ENCODE measurements at regions not wholly inside any gene's neighbourhood (a gene's known extent, or its start where the extent isn't known, plus 50 kb on each side); places are given as distances from the start of the nearest gene placed in this dataset.
A peak's percentile ranks its signal among the peaks of the same experiment; 100 is the strongest.

GRCh38 chr5:146394486-146394885 is 52.6 kb upstream of the TCERG1 start:
- no peak overlapping the region for H3K27ac ChIP-seq (ENCODE audit: low read depth in 2 of 2, low read length in 2 of 2)
- intact Hi-C loops (cut with DNase I) = no loop called here
- DNase-seq (no peak), FAIRE-seq (no peak)
- H3K9me3 ChIP-seq (ENCODE audit: control insufficient read depth in 2 of 3, insufficient read depth in 1 of 3, low read length in 3 of 3) = no peaks in the 10 kb centered on the region
- no peaks in the 10 kb centered on the region for H3K36me3 ChIP-seq (ENCODE audit: control insufficient read depth in 2 of 3, insufficient read depth in 3 of 3, low read length in 3 of 3)
- H3K4me1 ChIP-seq (ENCODE audit: control insufficient read depth in 2 of 3, insufficient read depth in 2 of 3, low read depth in 1 of 3, low read length in 3 of 3) = no peaks in the 10 kb centered on the region
- no peak overlapping the region for H3K4me3 ChIP-seq (ENCODE audit: low read length in 3 of 3)
- no peaks in the 10 kb centered on the region for H3K27me3 ChIP-seq (ENCODE audit: control insufficient read depth, insufficient read depth, low read length)
- H3K9ac ChIP-seq (ENCODE audit: low read length in 3 of 3) = no peak overlapping the region
- no peak for TF ChIP-seq CTCF (IDR thresholded peaks at IDR 0.05; ENCODE audit: borderline replicate concordance, extremely low read depth, insufficient read depth)

- H3K9me3 ChIP-seq (ENCODE audit: control insufficient read depth in 2 of 3, insufficient read depth in 1 of 3, low read length in 3 of 3) = no peaks in the 10 kb centered on the region
- H3K4me1 ChIP-seq (ENCODE audit: control insufficient read depth in 2 of 3, insufficient read depth in 2 of 3, low read depth in 1 of 3, low read length in 3 of 3) = no peaks in the 10 kb centered on the region
- no peaks in the 10 kb centered on the region for H3K27me3 ChIP-seq (ENCODE audit: control insufficient read depth, insufficient read depth, low read length)
- H3K4me3 ChIP-seq (ENCODE audit: low read length in 3 of 3) = no peak overlapping the region
- intact Hi-C loops (cut with DNase I) = no loop called here
- no peak for TF ChIP-seq CTCF (IDR thresholded peaks at IDR 0.05; ENCODE audit: borderline replicate concordance, extremely low read depth, insufficient read depth)
- DNase-seq (peak in 2 of 5 donors; percentile 8 to 12), FAIRE-seq (no peak)
- no peak overlapping the region for H3K9ac ChIP-seq (ENCODE audit: low read length in 3 of 3)
- H3K27ac ChIP-seq (ENCODE audit: low read depth in 2 of 2, low read length in 2 of 2) = no peak overlapping the region
- H3K36me3 ChIP-seq (ENCODE audit: control insufficient read depth in 2 of 3, insufficient read depth in 3 of 3, low read length in 3 of 3) = no peaks in the 10 kb centered on the region
These were observed 51.9 kb upstream of the TCERG1 start for GRCh38 chr5:146395193-146395592.
